Left colon (tissue), 2 donors: ENCODE measurements at regions not wholly inside any gene's neighbourhood (a gene's known extent, or its start where the extent isn't known, plus 50 kb on each side); places are given as distances from the start of the nearest gene placed in this dataset.

Source experiments
- ATAC-seq: fragments of 200-7000 bp; cut with Tn5 transposase; one replicate; pipeline ENCODE4 v1.9.1; 2020; ENCODE audit warnings: mild to moderate bottlenecking, moderate library complexity
- DNase-seq, 2 donors: peaks; one replicate each; pipeline ENCODE4 v3.0.0-alpha.2; 2020
- intact Hi-C, 2 donors: fragments of 100-400 bp; cut with DNase I in 1 of 2; cut with micrococcal nuclease in 1 of 2; formaldehyde crosslinking; loops; one replicate each; pipeline versions ENCODE4 v1.11.2 to v1.14.0; 2022; cut with DNase I, micrococcal nuclease
- donor health status: DM: no; HTN: no; CAD: no.
- donor health status: DM: yes; HTN: yes; CAD: no.

GRCh38 chr2:498493-499178 is 178.6 kb downstream of the TMEM18 start:
- intact Hi-C loops = no loop called here
- DNase-seq (no peak), ATAC-seq (no peak)

- DNase-seq = no peak
- intact Hi-C loops = no loop called here
- ATAC-seq = no peak
Measured at GRCh38 chr2:497770-498492, 179.3 kb downstream of the TMEM18 start.

DNA sequence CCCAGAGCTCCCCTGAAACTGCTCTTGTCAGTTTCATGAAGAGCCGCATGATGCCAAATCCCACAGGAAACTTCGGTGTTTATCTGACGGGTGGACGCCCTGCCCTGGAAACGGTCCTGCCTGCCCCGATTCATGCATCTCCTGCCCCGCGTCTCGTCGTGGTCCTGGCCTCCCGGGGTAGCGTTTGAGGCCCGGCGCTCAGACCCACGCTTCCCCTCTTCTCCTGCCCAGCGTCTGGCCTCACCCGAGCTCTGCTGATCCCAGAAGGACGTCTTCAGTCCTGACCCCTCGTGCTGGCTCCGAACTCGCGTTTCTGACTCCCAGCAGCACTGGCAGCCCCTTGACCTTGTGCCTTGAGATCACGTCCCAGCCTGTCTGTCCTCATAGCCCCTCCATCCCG is 180.5 kb downstream of the TMEM18 start:
- no peak for ATAC-seq

DNA sequence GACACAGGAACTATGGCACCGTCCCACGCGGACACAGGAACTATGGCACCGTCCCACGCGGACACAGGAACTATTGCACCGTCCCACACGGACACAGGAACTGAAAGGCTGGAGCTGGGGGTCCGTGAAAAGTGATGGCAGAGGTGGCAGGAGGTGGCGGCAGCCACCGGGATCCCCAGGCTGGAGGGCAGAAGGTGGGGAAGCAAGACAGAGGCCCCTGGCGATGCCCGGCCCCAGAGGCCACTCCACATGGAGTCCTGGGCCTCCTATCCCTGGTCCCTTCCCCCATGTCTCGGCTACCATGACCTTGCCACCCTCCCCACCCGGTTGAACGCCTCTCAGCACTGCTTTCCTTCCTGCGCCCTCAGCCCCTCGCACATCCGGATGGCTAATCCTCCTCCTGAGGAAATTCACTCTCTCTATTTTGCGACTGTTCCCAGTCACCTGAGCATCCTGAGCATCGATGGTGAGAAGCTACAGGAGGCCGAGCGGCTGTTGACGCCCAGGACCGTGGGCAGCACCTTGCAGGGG is 181.4 kb downstream of the TMEM18 start:
- DNase-seq = no peak
- intact Hi-C loops = no loop called here
- ATAC-seq = no peak

More for the DNA sequence above, 180.5 kb downstream of the TMEM18 start:
- intact Hi-C loops = no loop called here
- no peak for DNase-seq

GRCh38 chr2:494853-495252 is 182.4 kb downstream of the TMEM18 start:
- DNase-seq = no peak
- intact Hi-C loops = no loop called here
- ATAC-seq = no peak

- intact Hi-C loops = no loop called here
- DNase-seq = no peak
- ATAC-seq = no peak
Measured at GRCh38 chr2:493228-493627, 184.0 kb downstream of the TMEM18 start.

DNA sequence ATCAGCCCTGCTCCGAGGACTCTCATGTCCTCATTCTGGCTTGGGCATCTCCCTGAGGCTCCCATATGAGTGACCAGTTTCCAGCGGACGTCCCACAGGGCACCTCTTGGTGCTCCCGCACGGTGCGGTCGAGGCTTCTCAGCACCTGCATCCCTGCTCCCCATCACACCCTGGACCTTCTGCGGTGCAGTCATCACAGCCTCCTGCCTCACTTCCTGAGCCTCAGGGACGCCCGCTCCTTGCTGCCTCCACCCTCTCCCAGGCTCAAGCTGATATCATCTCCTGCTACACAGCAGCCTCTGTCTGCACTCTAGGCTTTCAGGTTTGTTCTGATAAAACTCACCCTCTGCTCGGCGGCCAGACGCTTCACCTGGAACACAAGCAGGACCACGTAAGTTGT is 185.0 kb downstream of the TMEM18 start:
- ATAC-seq = no peak
- no peak for DNase-seq
- intact Hi-C loops = no loop called here

DNA sequence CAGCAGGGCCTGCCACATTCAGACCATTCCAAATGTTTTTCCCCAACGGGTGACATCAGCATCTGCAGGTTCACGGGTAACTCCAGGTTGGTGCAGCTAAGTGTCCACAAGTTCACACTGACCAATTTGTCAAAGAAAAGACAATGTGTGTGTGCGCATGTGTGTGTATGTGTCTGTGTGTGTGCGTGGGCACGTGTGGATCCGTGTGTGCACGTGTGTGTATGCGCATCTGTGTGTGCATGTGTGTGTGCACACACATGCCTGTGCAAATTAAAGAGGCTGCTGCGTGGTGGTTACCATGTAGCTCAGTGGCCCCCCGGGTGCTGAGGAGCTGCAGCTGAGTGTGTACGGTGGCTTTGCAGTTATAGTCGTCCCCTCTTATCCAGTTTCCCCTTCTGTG is 187.4 kb downstream of the TMEM18 start:
- ATAC-seq (no peak), DNase-seq (no peak)
- intact Hi-C loops = no loop called here

DNA sequence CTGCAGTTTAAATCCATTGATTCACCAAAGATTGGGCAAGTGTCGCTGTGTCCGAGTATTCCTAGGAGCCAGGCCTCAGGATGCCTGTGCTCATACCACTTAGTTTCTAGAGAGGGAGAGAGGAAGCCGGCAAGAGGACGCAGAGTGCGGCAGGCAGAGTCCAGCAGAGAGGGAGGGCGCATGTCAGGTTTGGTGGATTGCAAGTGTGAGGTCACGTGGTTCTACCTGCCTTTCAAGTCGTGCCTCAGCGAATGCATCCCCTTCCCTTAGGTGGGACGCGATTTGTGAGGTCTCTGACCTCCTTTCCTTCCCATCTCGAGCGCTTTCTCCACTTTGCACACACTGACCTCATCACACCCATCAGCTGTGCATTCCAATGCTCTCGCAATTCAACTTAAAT is 188.1 kb downstream of the TMEM18 start:
- intact Hi-C loops = no loop called here
- DNase-seq (no peak), ATAC-seq (no peak)

GRCh38 chr2:487186-488079 is 189.8 kb downstream of the TMEM18 start:
- DNase-seq (no peak), ATAC-seq (no peak)
- intact Hi-C loops = no loop called here

DNA sequence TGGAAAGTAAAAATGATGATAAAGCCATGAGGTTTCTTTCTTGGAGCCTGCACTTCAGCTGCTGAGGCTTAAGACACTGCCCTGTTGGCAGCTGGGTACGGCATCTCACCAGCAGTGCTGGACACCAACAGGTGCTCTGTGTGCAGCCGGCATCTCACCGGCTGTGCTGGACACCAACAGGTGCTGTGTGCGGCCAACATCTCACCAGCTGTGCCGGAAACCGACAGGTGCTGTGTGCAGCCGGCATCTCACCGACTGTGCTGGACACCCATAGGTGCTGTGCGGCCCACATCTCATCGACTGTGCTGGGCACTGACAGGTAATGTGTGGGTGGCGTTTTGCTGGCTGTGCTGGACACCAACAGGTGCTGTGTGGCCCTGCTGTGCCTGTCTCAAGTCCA is 190.8 kb downstream of the TMEM18 start:
- no peak for DNase-seq
- intact Hi-C loops = no loop called here
- ATAC-seq = no peak

- intact Hi-C loops = no loop called here
- no peak for ATAC-seq
Measured at GRCh38 chr2:481388-481787, 193.5 kb upstream of the ALKAL2 start.

DNA sequence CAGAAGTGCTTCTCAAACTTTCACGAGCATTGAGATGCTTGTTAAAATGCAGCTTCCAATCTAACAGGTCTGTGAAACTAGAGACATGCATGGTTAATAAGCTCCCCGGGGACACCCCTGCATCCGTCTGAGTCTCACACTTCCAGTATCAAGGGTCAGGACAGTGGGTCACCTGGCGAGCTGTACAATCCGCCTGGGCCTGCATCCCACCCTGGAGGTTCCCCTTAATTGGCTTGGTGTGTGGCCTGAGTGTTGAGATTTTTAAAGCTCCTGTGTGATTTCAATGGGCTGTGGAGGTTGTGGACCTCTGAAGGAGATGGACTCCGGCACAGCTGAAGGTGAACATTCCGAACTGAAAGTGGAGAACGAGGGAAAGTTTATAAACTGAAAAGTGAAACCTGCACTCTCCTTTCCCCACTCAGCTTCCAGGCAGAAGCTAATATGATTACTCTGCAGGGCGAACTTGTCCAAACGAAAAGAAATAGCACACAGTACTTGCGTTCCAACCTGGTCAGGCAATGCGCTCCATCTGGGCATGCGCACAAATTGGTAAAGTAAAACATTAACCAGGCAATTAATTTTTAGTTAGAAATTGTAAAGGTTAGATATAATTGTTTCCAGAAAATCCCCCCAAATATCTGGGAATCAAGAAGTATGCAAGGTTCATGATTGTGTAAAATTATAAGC is 191.7 kb upstream of the ALKAL2 start:
- intact Hi-C loops = no loop called here
- ATAC-seq = peak; percentile 31
- DNase-seq = no peak

More at GRCh38 chr2:481388-481787, 193.5 kb upstream of the ALKAL2 start:
- DNase-seq = no peak

- DNase-seq (no peak), ATAC-seq (no peak)
- intact Hi-C loops = no loop called here
Measured at GRCh38 chr2:479031-479430, 191.1 kb upstream of the ALKAL2 start.

DNA sequence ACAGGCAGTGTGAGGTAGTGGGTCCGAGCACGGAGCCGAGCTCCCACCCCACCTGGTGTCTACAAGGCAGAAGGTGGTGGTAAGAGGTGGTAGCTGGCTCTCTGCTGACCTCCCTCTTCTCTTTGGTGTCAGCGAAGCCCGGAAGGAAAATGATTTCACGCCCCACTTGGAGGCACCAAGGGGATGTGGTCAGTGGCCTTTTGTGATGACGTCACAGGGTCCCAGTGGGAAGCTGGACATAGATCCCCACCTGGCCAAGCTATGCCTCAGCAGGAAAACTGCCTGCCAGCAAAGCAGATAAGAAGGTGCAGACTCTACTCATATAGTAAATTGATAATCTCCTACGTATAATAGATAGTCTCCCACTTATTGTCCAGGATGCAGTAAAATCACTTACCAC is 183.7 kb upstream of the ALKAL2 start:
- no peak for DNase-seq
- intact Hi-C loops = no loop called here
- no peak for ATAC-seq

- DNase-seq (no peak), ATAC-seq (peak; percentile 58)
- intact Hi-C loops = no loop called here
Measured at GRCh38 chr2:469514-469913, 181.6 kb upstream of the ALKAL2 start.

DNA sequence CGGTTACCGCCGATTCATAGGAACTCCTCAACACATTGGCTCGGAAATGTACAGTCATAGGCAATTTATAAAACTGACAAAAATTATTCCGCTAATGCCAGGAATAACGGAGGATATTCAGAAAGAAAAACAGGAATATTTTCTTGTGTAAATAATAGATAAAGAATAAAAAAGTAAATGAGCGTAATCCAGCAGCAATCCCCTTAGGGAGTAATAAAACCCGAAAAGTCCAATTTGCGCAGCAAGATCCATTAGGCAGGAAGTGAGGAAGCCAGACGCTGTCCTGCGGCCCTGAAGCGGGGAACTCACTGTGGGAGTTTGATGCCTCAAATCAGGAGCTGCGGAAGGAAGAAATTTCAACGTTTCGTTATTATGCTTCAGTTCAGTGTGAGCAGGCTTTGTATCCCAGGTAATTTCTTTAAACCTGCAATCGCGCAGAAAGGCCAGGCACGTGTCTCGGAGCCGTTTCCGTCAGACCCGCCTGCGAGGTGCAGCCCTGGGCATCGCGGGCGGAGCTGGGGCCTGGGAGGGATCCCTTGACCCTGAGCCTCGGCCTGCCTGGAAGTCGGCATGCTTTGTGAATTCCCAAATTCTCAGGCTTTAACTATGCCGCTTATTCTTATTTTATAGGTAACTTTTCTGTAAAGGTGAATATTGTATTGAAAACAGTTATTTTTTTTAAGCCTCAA is 180.9 kb upstream of the ALKAL2 start:
- DNase-seq (no peak), ATAC-seq (no peak)
- intact Hi-C loops = no loop called here

DNA sequence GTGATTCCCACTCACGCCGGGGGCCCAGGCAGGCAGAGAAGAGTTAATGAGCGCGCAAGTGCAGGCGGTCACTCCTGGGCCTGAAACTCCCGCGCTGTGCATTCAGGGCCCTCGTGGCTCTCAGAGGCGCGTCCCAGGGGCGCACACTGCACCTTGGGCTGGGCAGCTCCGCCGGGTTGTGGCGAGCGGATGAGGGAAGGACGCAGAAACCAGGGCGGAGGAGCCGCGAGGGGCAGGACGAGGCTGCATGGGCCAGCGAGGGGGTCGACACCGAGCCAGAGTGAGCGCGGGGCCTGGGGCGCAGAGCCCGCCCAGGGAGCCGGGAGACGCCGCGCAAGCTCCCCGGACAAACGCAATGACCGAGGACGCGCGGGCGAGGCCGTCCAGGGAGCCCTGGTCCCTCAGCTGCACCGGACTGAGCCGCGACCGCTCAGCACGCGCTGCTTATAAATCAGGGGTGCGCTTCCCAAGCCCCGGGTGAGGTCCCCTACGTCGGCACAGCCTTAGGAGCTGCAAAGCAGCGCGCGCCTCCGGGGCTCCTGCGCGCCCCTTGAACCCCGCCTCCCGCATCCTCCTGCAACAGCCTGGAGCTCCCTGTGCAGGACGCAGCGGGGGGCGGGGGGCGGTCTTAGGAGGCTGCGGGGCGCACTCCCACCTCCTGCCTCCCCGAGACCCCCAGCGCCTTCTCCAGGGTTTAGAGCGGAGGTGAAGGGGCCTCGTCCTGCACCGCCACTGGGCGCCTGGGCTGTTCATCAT is 180.2 kb upstream of the ALKAL2 start:
- DNase-seq (no peak), ATAC-seq (no peak)
- intact Hi-C loops = no loop called here
